ENCODE measurements at regions not wholly inside any gene's neighbourhood (a gene's known extent, or its start where the extent isn't known, plus 50 kb on each side); places are given as distances from the start of the nearest gene placed in this dataset.

DNA sequence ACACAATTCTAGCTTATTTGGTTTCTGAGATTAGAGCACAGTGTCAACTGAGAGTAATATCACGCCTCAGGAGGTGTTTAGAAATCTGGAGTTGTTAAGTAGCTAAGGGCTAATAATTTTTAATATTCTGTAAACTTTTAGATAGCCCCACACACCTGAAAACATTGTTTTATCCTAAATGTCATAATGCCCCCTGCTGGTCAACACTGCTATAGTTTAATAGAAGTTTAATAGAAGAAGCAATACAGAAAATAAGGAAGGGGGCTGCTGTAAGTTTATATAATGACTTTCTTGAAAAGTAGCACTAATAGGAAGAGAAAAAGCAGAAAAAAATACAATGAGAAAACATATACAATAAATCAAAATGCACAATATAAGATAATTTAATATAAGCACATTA lies 516.4 kb upstream of the PCDH11Y start:
- Histone ChIP-seq H3K4me1 (no peaks in the 10 kb centered on the region), H3K27ac (no peak overlapping the region), H3K4me3 (replicated peaks in 1 of 3) (no peak overlapping the region), H3K27me3 (no peaks in the 10 kb centered on the region), H3K36me3 (no peaks in the 10 kb centered on the region), H3K9me3 (no peaks in the 10 kb centered on the region)
- peak in 1 of 2 donors; percentile 2 for DNase-seq
- TF ChIP-seq POLR2A (IDR thresholded peaks at IDR 0.05) = no peak
- TF ChIP-seq, protein P1, sequence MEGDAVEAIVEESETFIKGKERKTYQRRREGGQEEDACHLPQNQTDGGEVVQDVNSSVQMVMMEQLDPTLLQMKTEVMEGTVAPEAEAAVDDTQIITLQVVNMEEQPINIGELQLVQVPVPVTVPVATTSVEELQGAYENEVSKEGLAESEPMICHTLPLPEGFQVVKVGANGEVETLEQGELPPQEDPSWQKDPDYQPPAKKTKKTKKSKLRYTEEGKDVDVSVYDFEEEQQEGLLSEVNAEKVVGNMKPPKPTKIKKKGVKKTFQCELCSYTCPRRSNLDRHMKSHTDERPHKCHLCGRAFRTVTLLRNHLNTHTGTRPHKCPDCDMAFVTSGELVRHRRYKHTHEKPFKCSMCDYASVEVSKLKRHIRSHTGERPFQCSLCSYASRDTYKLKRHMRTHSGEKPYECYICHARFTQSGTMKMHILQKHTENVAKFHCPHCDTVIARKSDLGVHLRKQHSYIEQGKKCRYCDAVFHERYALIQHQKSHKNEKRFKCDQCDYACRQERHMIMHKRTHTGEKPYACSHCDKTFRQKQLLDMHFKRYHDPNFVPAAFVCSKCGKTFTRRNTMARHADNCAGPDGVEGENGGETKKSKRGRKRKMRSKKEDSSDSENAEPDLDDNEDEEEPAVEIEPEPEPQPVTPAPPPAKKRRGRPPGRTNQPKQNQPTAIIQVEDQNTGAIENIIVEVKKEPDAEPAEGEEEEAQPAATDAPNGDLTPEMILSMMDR (IDR thresholded peaks at IDR 0.05) = peak in 2 of 6 experiments; percentile 37 to 43
- intact Hi-C loops (cut with DNase I) = no loop called here
- 13 to 30% methylated on average over 1 of the region's 1 CpG for WGBS, 2 donors

All from thyroid gland (tissue), 4 donors.